HG02981 (cell line): ENCODE measurements at regions not wholly inside any gene's neighbourhood (a gene's known extent, or its start where the extent isn't known, plus 50 kb on each side); places are given as distances from the start of the nearest gene placed in this dataset.
A peak's percentile ranks its signal among the peaks of the same experiment; 100 is the strongest.

Source experiments
- ATAC-seq: cut with Tn5 transposase; IDR thresholded peaks from one replicate; pipeline ENCODE4 v1.9.1; 2021; ENCODE audit warnings: mild to moderate bottlenecking, moderate library complexity; ENCODE audit not compliant: unreplicated experiment

DNA sequence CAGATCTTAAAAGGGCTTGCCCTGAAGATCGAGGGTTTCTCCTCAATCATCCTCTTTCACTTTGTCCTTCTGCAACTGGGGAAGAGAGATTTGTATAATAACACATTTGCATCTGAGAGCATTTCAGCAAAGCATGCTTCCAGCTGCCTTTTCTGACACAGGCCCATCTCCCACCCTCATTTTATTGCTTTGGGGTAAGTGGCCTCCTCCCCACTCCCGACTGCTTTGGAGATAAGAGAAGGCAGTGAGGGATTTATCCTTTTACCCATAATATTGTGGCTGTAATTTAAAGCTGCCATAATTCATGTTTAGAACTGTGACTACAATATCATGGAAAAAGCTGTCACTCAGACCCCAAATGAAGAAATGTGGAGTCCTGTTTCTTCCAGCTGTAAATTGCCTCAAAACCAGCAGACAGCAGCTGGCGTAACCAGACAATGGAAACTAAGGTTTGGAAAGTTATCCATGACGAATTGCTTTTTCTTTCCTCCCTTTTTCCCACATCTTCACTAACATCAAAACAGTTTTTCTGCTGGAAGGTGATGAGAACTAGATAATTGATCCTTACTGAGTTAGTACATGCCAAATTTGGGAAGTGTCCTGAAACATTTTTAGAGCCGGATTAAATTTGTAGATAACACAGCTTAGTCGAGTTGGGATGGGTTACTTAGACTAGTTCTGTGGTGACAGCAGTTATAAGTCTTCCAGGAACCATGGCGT lies 104.2 kb upstream of the PFN2 start:
- peak; percentile 45 for ATAC-seq

DNA sequence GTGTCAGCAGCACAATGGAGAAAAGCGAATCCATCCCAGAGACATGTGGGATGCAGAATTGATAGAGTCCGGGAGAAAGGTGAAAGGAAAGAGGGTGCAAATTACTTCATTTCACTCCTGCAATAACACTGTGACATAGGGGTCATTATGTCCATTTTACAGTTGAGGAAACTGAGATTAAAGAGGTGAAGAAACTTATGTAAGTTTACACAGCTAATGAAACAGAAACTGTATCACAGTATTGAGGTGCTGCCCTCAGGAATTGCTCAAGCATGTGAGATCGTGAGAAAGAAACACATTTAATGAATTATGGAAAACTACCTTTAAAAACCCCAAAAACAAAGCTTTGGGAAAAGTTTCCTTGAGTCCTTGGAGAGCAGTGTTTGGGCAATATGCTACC lies 103.6 kb upstream of the PFN2 start:
- ATAC-seq: peak; percentile 49

DNA sequence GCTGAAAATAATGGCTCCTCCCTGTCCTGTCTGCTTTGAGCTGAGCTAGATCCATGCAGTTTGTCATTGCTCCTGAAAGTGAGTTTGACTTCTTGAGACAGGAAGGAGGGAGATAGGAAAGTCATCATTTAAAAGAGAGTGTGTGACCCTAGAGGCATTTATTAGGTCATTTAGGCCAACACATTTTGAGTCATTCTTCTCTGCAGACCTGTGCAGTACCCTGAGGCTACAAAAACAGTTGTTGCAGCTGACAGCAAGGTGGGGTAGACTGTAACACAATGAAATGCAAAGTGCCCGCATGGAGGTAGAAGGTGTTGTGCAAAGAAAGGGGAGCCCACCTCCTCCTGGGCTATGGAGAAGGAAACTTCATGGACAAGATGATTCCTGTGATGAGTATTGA lies 102.8 kb upstream of the PFN2 start:
- no peak for ATAC-seq

DNA sequence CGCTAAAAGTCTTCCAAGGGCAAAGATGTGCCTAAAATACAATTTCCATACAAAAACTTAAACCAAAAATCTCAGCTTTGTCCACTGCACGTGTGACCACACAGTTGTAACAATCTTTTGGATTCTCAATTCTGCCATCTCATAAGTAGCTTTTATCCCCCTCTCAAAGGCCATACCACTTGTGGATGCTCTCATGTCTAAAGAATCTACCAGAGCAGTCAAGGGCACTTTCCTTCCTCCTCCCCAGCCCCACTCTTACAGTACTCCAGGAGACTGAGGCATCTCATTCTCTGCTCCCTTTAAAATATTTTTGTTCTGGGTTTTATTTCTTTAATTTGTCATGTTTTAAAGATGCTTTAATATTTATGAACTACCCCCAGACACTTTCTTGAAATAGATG lies 102.3 kb upstream of the PFN2 start:
- ATAC-seq: no peak

DNA sequence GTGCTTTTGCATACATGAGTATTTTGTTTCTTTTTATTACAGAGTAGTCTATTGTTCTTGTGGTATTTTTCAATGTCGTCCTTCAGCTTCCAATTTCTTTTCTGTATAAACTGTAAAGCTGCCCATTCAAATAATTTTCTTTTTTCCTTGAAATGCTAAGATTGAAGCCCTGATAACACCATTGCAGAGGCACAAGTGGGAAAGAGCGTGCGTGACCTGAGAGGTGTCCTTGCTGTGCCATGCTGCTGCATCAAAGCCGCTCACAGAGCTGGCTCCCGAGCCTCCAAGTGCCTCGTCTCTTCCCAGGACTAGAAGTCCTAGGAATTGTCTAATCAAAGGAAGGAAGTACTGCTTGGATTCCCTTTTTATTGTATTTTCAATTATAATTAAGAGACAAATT lies 101.9 kb upstream of the PFN2 start:
- ATAC-seq: no peak

DNA sequence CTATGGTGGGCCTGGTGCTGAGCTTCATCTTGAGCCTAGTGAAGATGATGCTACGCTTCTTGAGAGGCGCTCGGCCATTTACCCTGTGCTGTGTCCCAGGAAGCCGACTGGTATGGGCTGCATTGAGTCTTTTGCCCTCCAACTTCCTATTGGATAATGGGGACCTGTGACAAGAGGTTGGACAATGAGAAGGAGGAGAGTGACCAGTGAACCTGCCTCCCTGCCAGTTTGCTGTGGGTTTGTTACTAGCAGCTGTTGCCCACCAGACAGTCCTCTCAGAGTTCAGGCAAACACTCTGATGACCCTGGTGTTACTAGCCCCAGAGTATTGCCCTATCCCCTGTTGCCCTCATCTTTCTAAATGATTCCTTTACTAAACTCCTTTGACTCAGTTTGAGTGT lies 99.6 kb upstream of the PFN2 start:
- ATAC-seq: no peak

DNA sequence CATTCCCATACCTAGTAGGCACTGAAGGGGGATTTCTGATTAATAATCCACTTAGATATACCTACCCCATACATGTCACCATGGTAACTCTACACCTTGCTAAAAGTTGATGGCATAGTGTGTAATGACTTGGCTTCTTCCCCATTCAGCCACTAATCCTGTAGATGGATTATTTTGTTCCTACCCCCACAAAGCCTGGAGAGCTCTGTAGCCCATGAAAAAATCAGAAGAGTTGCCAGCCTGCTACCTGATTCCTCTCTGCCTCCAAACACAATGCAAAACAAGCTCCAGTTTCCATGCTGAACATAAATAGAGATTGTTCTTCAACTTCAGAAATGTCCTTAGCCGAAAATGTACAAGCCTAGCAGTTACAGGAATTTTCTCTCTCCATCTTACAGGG lies 98.9 kb upstream of the PFN2 start:
- ATAC-seq: no peak

DNA sequence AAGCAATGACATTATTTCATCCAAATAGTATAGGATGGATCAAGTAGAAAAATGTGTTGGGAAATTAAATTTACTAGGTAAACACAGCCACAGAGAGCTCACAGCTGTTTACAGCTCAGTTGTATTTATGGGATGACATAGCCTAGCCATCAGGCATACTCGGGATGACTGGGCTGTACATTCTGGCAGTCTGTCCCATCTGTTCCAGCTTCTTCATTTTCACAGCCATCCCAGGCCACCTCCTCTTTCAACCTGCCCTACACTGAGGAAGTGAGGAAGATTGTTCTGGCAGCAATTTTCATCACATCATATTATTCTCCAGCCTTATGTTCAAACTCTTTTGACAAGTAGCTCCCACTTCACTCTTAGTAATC lies 98.4 kb upstream of the PFN2 start:
- ATAC-seq: no peak

DNA sequence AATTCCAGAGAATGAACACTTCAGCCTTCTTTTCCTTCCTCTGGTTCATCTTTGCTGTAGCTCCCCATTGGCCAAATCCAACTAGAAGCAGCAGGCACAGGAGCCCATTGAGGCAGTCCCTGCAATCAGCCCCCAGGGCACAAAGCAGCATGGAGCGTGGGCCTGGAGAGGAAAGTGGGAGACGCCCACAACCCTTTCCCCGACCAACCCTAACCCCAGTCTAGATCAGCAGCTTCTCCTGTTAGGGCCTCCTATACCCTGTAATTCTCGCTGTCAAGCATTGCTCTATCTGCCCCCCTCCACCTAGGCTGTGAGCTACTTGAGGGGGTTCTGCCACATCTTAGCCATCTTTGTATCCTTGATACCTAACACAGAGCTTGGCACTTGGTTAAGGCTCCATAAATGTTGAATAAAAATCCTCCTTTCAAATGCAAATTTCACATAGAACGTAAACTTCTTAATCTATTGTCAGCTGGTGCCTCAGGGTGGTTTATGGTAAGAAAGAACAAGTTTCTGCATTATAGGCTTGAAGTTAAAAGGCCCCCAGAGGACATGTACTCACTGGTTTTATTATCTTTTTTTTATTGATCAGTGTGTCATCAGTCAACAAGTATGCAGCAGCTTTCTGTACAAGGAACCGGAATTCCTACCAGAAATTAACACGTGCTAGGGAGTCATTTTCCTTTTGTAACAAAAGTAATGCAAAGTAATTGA lies 97.9 kb upstream of the PFN2 start:
- no peak for ATAC-seq

DNA sequence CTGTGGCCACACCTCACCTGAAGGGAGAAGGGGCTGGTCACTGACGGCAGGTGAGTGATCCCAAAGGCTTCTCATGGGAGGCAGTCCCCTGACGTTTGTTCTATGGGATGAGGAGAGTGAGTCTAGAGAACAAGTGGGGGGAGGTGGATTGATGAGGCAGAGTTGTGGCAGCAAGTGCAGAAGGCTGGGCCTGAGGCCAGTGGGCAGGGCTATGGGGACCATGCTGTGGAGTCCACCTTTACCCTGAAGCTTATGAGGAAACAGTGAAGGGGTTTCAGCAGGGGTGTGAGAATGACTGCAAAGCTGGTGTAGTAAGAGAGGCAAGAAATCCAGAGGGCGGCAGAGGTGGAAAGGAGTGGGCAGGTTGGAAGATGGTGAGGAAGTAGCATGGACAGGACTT lies 96.9 kb upstream of the PFN2 start:
- ATAC-seq: no peak

DNA sequence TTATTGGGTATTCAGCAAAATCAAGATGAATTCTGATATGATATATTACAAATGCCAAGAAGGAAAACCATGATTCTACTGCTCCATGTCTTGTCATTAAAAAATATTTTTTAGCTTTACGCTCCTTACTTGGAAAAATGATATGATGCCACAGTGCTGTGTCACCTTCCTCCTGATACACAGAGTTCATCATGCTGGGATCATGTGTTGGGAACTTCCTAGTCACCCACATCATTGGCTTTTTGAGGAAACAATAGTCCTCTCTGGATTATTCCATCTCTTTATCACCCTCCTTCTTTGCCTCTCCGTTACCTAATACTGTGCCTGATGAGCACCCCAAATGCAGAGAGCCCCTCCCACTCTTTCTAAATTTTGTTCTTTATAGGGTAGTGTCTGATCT lies 94.3 kb upstream of the PFN2 start:
- no peak for ATAC-seq

DNA sequence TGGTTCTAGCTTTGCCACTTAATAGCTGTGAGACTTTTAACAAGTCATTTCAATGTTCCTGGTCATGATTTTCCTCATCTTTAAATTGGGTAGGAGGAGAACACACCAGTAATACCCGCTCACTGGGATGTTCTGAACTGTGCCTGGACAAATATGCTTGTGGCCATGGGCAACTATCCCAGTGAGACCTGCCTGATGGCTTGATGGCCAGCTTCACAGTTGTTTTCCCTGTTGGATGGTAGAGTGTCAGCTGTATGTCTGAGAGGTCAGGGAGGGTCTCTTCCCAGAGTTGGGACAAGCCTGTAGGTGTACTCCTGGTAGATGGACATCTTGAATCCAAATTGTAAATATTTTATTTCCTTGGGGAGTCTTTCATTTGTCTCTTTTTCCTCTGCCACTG lies 92.5 kb upstream of the PFN2 start:
- no peak for ATAC-seq

DNA sequence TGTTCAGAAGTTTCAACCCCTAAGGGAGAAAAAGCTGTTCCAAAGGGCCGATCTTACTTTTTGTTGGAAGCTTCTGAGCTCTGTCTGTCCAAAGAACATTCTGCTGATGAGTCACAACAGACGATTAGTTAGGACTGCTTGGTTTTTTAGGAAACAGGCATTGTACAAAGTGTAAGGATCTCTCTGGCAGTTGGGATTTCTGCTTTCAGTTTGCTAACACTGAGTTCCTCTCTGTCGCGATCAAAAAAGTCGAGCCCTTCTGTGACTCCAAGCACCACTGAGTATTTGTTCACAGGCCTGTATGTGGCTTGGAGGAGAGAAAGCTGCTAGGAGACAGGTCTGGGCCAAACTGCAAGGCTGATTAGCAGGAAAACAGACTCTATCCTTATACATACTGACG lies 91.8 kb upstream of the PFN2 start:
- no peak for ATAC-seq

DNA sequence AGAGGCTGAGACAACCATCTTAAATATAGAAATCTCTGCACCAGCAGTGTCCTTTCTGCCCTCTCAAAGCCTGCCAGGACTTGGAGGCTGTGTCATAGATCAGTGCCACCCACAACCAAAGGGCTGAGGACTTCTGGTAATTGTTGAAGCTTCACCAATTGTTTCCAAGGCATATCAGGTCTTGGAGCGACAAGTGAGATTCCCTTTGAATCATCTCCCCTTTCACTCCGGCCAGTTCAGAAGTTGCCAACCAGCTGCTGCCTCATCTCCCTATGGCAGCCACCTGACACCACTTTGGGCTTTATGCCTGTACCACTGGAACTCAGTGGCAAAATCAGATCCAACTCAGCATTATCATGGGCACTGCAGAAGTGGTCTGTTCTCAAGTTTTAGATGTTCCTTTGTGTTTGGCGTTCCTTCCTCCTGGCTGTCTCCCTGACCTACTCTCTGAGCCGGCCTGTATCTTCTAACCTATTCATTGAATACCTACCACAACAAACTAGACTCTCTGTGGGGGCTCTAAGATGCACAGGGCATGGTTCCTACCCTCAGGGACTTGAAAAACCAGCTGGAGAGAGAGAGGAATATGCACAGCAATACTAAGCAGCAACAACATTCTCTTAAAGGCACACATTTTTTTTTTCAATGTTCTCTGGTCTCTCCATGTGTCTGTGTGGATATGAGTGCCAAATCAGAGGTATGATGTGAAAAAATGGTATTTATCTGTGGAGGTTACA lies 90.8 kb upstream of the PFN2 start:
- no peak for ATAC-seq

DNA sequence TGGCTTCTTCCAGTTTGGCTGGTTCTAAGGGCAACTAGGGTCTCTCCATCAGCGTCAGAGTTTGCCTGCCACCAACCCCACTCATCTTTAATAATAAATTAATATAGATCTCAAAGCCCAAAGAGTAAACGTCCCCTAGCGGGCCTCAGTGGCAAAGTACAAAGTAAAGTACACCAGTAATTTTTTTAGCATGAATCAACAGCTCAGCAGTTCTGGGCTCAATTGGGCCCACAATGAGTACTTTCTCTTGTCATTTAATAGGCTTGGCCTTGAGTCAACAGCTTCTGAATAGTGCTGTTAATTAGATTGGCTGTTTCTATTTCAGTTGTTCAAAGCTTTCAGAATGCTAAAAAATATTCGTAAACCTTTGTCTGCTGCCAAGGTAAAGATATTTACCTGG lies 89.0 kb upstream of the PFN2 start:
- no peak for ATAC-seq

DNA sequence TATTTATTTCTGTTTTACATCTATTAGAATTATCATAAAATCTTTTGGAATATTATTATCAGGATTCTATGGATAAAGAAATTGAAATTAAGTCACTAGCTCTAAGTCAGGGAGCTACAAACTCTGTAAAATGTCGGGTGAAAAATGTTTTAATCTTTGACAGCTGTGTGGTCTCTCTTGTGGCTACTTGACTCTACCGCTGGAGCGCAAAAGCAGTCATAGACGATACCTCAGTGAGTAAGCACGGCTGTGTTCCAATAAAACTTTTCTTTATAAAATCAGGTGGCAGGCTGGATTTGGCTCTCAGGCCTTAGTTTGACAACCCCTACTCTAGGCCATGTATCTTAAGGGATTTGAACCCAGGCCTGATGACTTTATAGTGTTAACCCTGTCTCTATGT lies 88.5 kb upstream of the PFN2 start:
- ATAC-seq: no peak

DNA sequence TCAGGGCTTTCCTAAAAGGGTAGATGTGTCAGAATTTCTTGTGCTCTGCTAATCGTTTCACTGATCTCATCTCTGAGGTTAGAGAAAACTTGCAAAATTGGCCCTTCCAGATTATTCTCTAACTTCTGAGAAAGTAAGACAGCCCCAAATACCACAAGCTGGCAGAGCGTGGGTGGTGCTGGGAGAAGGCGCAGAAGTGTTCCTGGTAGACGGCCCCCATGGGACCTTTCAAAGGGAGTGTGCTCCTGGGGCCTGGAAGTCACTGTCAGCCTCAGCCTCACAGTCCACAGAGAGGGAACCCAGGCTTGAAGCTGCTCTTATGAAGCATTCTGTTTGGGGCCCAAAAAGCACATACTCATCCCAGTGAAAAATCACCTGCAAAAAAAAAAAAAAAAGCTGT lies 86.5 kb upstream of the PFN2 start:
- no peak for ATAC-seq

DNA sequence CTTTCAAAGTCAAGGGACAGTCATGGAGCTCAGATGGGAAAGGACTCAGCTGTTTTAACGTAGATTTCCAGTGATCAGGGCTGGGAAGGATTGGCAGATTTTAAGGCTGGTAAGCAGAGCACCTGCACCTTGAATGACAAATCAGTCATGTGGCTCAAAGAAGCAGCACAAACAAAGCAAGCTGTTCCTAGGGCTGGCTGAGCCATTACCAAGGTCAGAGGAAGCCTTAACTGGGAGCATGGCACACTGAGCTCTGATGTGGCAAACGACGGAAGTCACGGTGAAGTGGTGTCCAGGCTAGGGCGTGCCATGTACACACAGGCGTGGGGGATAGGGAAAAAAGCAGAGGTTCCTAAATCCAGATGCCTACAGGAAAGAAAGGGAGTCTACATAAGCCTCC lies 84.6 kb upstream of the PFN2 start:
- no peak for ATAC-seq

DNA sequence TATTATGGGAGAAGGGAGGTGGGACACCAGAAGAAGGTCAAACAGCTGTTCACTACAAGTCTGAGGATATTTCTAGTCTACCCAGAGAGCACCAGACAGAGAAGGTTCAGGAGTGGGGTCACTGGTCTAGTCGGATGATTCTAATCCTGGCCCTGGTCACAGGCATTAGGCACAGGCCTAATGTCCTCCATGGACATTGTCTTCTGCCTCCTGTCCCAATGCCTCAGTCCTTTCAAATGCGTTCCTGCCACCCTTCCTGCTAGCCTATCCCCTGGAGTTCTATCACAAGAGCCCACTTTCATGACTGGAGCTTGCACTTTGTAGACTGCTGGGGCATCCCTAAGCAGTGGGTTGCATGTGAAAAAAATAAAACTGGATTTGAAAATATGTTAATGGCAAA lies 83.9 kb upstream of the PFN2 start:
- no peak for ATAC-seq

DNA sequence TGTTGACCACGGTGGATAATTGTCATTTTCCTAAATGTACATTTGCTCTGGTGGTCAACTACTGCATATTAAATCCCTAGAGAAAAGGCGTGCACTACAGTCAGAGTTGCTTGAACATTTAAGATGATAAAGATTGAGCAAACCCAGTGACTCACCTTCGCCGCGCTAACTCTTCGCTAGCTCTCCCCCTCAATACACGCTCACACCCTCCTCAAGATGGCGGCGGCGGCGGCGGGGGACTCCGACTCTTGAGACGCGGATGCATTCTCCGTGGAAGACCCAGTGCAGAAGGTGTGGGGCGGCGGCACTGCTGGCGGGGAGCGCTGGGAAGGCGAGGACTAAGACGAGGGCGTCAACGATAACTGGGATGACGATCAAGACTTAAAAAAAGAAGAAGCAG lies 79.8 kb upstream of the PFN2 start:
- ATAC-seq: no peak

DNA sequence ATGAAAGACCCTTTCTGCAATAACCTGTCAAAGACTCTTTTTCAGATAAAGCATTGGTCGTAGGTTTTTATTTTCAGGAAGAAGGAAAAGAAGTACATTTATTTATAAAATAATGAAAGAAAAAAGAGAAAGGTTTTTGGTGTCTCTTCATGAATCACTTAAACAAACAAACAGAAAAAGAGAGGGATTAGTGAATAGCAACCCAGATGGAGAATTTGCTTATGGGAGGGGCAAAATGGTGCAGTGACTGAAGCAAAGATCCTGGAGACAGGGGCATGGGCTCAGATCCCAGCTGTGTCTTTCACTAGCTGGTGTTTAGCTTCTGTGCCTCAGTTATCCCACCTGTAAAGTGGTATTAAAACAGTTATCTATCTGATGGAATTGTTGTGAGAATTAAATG lies 78.6 kb upstream of the PFN2 start:
- no peak for ATAC-seq

DNA sequence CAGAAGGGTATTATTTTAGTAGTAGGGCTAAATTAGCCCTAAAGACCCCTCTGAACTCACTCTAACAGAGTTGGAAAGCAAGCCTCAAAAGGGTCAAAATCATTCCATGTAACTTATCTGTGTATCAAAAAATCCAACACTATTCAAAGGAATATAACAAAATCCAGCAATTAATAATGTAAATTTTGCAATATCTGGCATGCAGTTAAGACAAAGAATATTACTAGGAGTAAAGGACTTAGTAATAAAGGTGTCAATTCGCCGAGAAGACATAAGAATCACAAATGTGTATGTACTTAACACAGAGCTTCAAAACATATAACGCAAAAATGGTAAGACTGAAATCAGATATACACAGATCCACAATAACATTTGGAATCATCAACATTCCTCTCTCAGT lies 71.2 kb upstream of the PFN2 start:
- ATAC-seq: no peak
